Endothelial cell of umbilical vein (primary cell): ENCODE measurements at regions not wholly inside any gene's neighbourhood (a gene's known extent, or its start where the extent isn't known, plus 50 kb on each side); places are given as distances from the start of the nearest gene placed in this dataset.

Source experiments
- BruUV-seq: library from RNA; stranded (reverse); fragments of 400-500 nt; replicated peaks from 2 replicates; lab custom pipeline; 2021; lab: Mats Ljungman, UMichigan
- CTCF ChIA-PET: fragments of 300-600, 350-600 bp; sonication (Branson Sonifier 250); formaldehyde crosslinking; loops from one replicate; lab custom pipeline; 2021; ENCODE audit warnings: antibody characterized with exemption, inconsistent platforms; lab: Charles Lee
- POLR2A ChIA-PET: fragments of 300-600, 350-600 bp; sonication (Branson Sonifier 250); formaldehyde crosslinking; loops from one replicate; lab custom pipeline; 2021; ENCODE audit warnings: antibody characterized with exemption, inconsistent platforms; lab: Charles Lee
- DNase-seq: peaks from one replicate; pipeline ENCODE4 v3.0.0-alpha.2; 2011; ENCODE audit warnings: low read depth, low spot score
- FAIRE-seq: peaks from 2 replicates; lab custom pipeline; 2011; peaks lifted over from hg19 to GRCh38; lab: Jason Lieb, UNC
- H2AFZ ChIP-seq: 2 replicates; pipeline ENCODE4 v1.6.0; 2012; ENCODE audit warnings: low read depth, low read length, control low read depth, inconsistent platforms
- H3K27ac ChIP-seq: 2 replicates; pipeline ENCODE4 v1.5.1; 2011; ENCODE audit warnings: low read depth, mild to moderate bottlenecking, control low read depth, low read length, moderate library complexity; ENCODE audit not compliant: insufficient read depth
- H3K27me3 ChIP-seq, 2 experiments: 2 replicates each; pipeline versions ENCODE4 v1.6.0 to v1.6.1; 2011; ENCODE audit warnings: low read length in 2 of 2, mixed read lengths in 1 of 2; ENCODE audit not compliant: control insufficient read depth in 2 of 2, insufficient read depth in 2 of 2
- H3K36me3 ChIP-seq, 2 experiments: 2 replicates in 1 of 2; 3 replicates in 1 of 2; pipeline ENCODE4 v1.5.1; 2011; ENCODE audit warnings: low read length in 2 of 2, mild to moderate bottlenecking in 1 of 2, moderate library complexity in 1 of 2; ENCODE audit not compliant: control insufficient read depth in 2 of 2, insufficient read depth in 2 of 2; ENCODE audit errors: extremely low read depth in 1 of 2
- H3K4me1 ChIP-seq: 3 replicates; pipeline ENCODE4 v1.5.1; 2011; ENCODE audit warnings: mild to moderate bottlenecking, low read length; ENCODE audit not compliant: control insufficient read depth, insufficient read depth; ENCODE audit errors: extremely low read depth
- H3K4me2 ChIP-seq: 2 replicates; pipeline ENCODE4 v1.6.1; 2011; ENCODE audit warnings: low read length, control low read depth, mixed read lengths; ENCODE audit not compliant: insufficient read depth
- H3K4me3 ChIP-seq, 3 experiments: fragments of 200-600 bp in 1 of 3; sonication (generic), shearing (Covaris generic) in 1 of 3; replicated peaks in 1 of 3; 2 replicates each; pipeline ENCODE4 v1.5.1; 2011 to 2016; ENCODE audit warnings: control low read depth in 3 of 3, low read length in 3 of 3, mild to moderate bottlenecking in 2 of 3, inconsistent platforms in 1 of 3, low read depth in 1 of 3, moderate library complexity in 1 of 3; ENCODE audit not compliant: insufficient read depth in 1 of 3
- H3K79me2 ChIP-seq: 2 replicates; pipeline ENCODE4 v1.6.0; 2012; ENCODE audit warnings: low read length, inconsistent platforms; ENCODE audit not compliant: control insufficient read depth, insufficient read depth
- H3K9ac ChIP-seq: replicated peaks from 2 replicates; pipeline ENCODE3; 2011; ENCODE audit warnings: low read length, control low read depth; ENCODE audit not compliant: insufficient read depth; ENCODE audit errors: extremely low read depth
- H3K9me1 ChIP-seq: replicated peaks from 3 replicates; pipeline ENCODE4 v1.6.0; 2011; ENCODE audit warnings: mild to moderate bottlenecking, low read length; ENCODE audit not compliant: control insufficient read depth, insufficient read depth; ENCODE audit errors: extremely low read depth
- H3K9me3 ChIP-seq: replicated peaks from 2 replicates; pipeline ENCODE4 v1.5.1; 2012; ENCODE audit warnings: low read length, inconsistent platforms; ENCODE audit not compliant: control insufficient read depth, insufficient read depth
- H4K20me1 ChIP-seq: replicated peaks from 2 replicates; pipeline ENCODE3; 2011; ENCODE audit warnings: mild to moderate bottlenecking, low read length; ENCODE audit not compliant: control insufficient read depth, insufficient read depth; ENCODE audit errors: extremely low read depth
- EZH2 ChIP-seq: IDR thresholded peaks from 2 replicates; pipeline ENCODE4 v1.6.1; 2012; ENCODE audit warnings: borderline replicate concordance, low read depth, mild to moderate bottlenecking, moderate library complexity, low read length, inconsistent platforms; ENCODE audit not compliant: severe bottlenecking
- FOS ChIP-seq: IDR thresholded peaks from 2 replicates; pipeline ENCODE4 v1.6.1; 2011; ENCODE audit warnings: mild to moderate bottlenecking, low read length, moderate library complexity, borderline replicate concordance; ENCODE audit not compliant: insufficient read depth
- GATA2 ChIP-seq: IDR thresholded peaks from 2 replicates; pipeline ENCODE4 v1.7.0; 2011; ENCODE audit warnings: low read depth, mild to moderate bottlenecking, moderate library complexity, mixed read lengths, low read length; ENCODE audit not compliant: insufficient read length, insufficient read depth
- JUN ChIP-seq: IDR thresholded peaks from 2 replicates; pipeline ENCODE4 v1.6.1; 2011; ENCODE audit warnings: borderline replicate concordance, low read depth; ENCODE audit not compliant: insufficient read length, insufficient read depth
- MYC ChIP-seq: IDR thresholded peaks from one replicate; pipeline ENCODE4 v1.6.1; 2011; ENCODE audit warnings: mild to moderate bottlenecking, low read depth, low read length
- POLR2A ChIP-seq: IDR thresholded peaks from 2 replicates; pipeline ENCODE4 v1.6.1; 2012; ENCODE audit warnings: low read depth, mild to moderate bottlenecking, control low read depth, low read length
- POLR2AphosphoS5 ChIP-seq: IDR thresholded peaks from 2 replicates; pipeline ENCODE4 v1.6.1; 2012; ENCODE audit warnings: low read depth, mild to moderate bottlenecking, control low read depth, low read length, moderate library complexity; ENCODE audit not compliant: insufficient read depth
- dilution Hi-C: fragments of 300-500 bp; cut with MboI; formaldehyde crosslinking; loops from one replicate; pipeline ENCODE4 v1.15.0; 2019; ENCODE audit warnings: low sequenced_read_pairs; ENCODE audit not compliant: extremely low pct_ligation_motif_present
- intact Hi-C: fragments of 100-400 bp; cut with micrococcal nuclease; formaldehyde crosslinking; loops from one replicate; pipeline ENCODE4 v1.10.0; 2022
- TF ChIP-seq, protein P1 (sequence below): IDR thresholded peaks from 2 replicates; pipeline ENCODE4 v1.6.1; 2011; ENCODE audit not compliant: insufficient read depth, insufficient read length
- TF ChIP-seq, protein P2 (sequence below), 2 donors: IDR thresholded peaks; 1 replicate in 1 of 2; 2 replicates in 1 of 2; pipeline ENCODE4 v1.5.1; 2011; ENCODE audit warnings: low read length in 2 of 2, mild to moderate bottlenecking in 2 of 2, moderate library complexity in 2 of 2, control low read depth in 1 of 2, inconsistent platforms in 1 of 2, low read depth in 1 of 2; ENCODE audit not compliant: insufficient read depth in 1 of 2; ENCODE audit errors: extremely low read depth in 1 of 2

DNA sequence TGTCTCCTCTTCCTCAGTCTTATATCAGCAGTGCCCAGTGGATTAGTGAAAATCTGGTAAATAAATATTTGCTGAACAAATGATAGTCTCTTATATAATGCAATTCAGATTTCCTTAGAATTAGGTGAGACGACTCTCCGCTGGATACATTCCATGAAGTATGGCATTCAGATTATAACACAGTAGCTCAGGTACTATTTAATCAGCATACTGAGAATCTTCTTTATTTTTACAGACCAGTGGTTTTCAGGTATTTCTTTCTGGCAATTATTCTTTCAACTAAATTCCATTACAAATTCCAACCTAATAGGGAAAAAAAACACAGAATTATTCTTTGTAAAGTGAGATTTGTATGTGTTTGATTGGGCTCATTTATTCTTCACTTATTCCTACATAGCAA, 435.5 kb downstream of the TAF11L14 start:
- no peaks in the 10 kb centered on the region for H4K20me1 ChIP-seq
- ChIA-PET POLR2A (no interaction called here), CTCF (no interaction called here)
- DNase-seq, result no peak
- no peaks in the 10 kb centered on the region for H3K9me1 ChIP-seq
- no peaks in the 10 kb centered on the region for H3K4me1 ChIP-seq
- no peaks in the 10 kb centered on the region for H3K79me2 ChIP-seq
- dilution Hi-C loops (no loop called here), intact Hi-C loops (no loop called here)
- H3K9ac ChIP-seq, result no peak overlapping the region
- BruUV-seq, result no TSS peak
- H3K9me3 ChIP-seq, result no peaks in the 10 kb centered on the region
- H2AFZ ChIP-seq, result no peak overlapping the region
- TF ChIP-seq FOS (no peak), EZH2 (no peak), MYC (no peak), POLR2AphosphoS5 (no peak), JUN (no peak), POLR2A (no peak), GATA2 (no peak)
- TF ChIP-seq, protein P1, sequence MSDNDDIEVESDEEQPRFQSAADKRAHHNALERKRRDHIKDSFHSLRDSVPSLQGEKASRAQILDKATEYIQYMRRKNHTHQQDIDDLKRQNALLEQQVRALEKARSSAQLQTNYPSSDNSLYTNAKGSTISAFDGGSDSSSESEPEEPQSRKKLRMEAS, result no peak
- TF ChIP-seq, protein P2, sequence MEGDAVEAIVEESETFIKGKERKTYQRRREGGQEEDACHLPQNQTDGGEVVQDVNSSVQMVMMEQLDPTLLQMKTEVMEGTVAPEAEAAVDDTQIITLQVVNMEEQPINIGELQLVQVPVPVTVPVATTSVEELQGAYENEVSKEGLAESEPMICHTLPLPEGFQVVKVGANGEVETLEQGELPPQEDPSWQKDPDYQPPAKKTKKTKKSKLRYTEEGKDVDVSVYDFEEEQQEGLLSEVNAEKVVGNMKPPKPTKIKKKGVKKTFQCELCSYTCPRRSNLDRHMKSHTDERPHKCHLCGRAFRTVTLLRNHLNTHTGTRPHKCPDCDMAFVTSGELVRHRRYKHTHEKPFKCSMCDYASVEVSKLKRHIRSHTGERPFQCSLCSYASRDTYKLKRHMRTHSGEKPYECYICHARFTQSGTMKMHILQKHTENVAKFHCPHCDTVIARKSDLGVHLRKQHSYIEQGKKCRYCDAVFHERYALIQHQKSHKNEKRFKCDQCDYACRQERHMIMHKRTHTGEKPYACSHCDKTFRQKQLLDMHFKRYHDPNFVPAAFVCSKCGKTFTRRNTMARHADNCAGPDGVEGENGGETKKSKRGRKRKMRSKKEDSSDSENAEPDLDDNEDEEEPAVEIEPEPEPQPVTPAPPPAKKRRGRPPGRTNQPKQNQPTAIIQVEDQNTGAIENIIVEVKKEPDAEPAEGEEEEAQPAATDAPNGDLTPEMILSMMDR (IDR thresholded peaks at IDR 0.05; ENCODE audit: extremely low read depth in 1 of 2, insufficient read depth in 1 of 2, low read depth in 1 of 2, low read length in 2 of 2), result no peak
- no peaks in the 10 kb centered on the region for H3K36me3 ChIP-seq
- H3K4me2 ChIP-seq, result no peak overlapping the region
- FAIRE-seq, result no peak
- no peak overlapping the region for H3K27ac ChIP-seq
- no peak overlapping the region for H3K4me3 ChIP-seq
- no peaks in the 10 kb centered on the region for H3K27me3 ChIP-seq
